Esophagus squamous epithelium (tissue), 4 donors: ENCODE measurements at regions not wholly inside any gene's neighbourhood (a gene's known extent, or its start where the extent isn't known, plus 50 kb on each side); places are given as distances from the start of the nearest gene placed in this dataset.

Experiments
- CTCF ChIP-seq, 6 experiments: fragments of 450-650 bp in 4 of 6; fragments of 200-600 bp in 2 of 6; sonication (generic) in 2 of 6; IDR thresholded peaks; one replicate each; pipeline ENCODE4 v1.5.1; 2016 to 2019; ENCODE audit warnings: antibody characterized with exemption in 6 of 6, mild to moderate bottlenecking in 4 of 6, moderate library complexity in 4 of 6
- POLR2A ChIP-seq, 4 donors: fragments of 450-650 bp; IDR thresholded peaks; one replicate each; pipeline ENCODE4 v1.6.1; 2017; ENCODE audit warnings: antibody characterized with exemption in 4 of 4, mild to moderate bottlenecking in 4 of 4, moderate library complexity in 3 of 4

- TF ChIP-seq POLR2A (IDR thresholded peaks at IDR 0.05) (no peak), CTCF (IDR thresholded peaks at IDR 0.05) (no peak)
These were observed 160.4 kb downstream of the NRN1 start for GRCh38 chr6:5846335-5846734.
